NT2/D1 (cell line): ENCODE measurements at regions not wholly inside any gene's neighbourhood (a gene's known extent, or its start where the extent isn't known, plus 50 kb on each side); places are given as distances from the start of the nearest gene placed in this dataset.

Source experiments
- DNase-seq: peaks from one replicate; pipeline ENCODE4 v3.0.0-alpha.2; 2011; ENCODE audit warnings: low read depth, low spot score
- H3K27me3 ChIP-seq: 2 replicates; pipeline ENCODE4 v1.6.0; 2011; ENCODE audit warnings: mild to moderate bottlenecking; ENCODE audit not compliant: insufficient read length, insufficient read depth
- H3K36me3 ChIP-seq: 2 replicates; pipeline ENCODE4 v1.6.1; 2011; ENCODE audit warnings: mild to moderate bottlenecking, low read length, mixed read lengths; ENCODE audit not compliant: insufficient read depth, insufficient read length
- H3K4me1 ChIP-seq: 2 replicates; pipeline ENCODE4 v1.5.1; 2011; ENCODE audit not compliant: insufficient read depth, insufficient read length
- H3K4me3 ChIP-seq: 2 replicates; pipeline ENCODE4 v1.5.1; 2011; ENCODE audit warnings: low read depth; ENCODE audit not compliant: insufficient read length
- H3K9ac ChIP-seq: 2 replicates; pipeline ENCODE4 v1.6.0; 2011; ENCODE audit warnings: low read depth; ENCODE audit not compliant: insufficient read length
- H3K9me3 ChIP-seq: 2 replicates; pipeline ENCODE4 v1.5.1; 2011; ENCODE audit warnings: mild to moderate bottlenecking, low read length; ENCODE audit not compliant: insufficient read depth
- SUZ12 ChIP-seq: IDR thresholded peaks from 2 replicates; pipeline ENCODE4 v1.6.1; 2011; ENCODE audit not compliant: insufficient read length, insufficient read depth; ENCODE audit errors: extremely low read depth
- YY1 ChIP-seq: IDR thresholded peaks from 2 replicates; pipeline ENCODE4 v1.6.1; 2011; ENCODE audit not compliant: insufficient read length, insufficient read depth
- ZNF274 ChIP-seq: IDR thresholded peaks from 2 replicates; pipeline ENCODE4 v1.6.1; 2011; ENCODE audit warnings: mild to moderate bottlenecking, low read depth, low read length

- Histone ChIP-seq H3K4me1 (no peaks in the 10 kb centered on the region), H3K9me3 (peaks cover 4% of the 10 kb centered on the region; the same call in 1 of the 2 replicates), H3K27me3 (no peaks in the 10 kb centered on the region), H3K9ac (no peak overlapping the region), H3K36me3 (no peaks in the 10 kb centered on the region), H3K4me3 (no peak overlapping the region)
- no peak for DNase-seq
- TF ChIP-seq YY1 = no peak
- TF ChIP-seq ZNF274 = no peak
Observed at GRCh38 chr2:181139831-181140230, 159.4 kb downstream of the UBE2E3 start.

GRCh38 chr2:181140414-181140813 is 160.0 kb downstream of the UBE2E3 start:
- no peaks in the 10 kb centered on the region for H3K27me3 ChIP-seq
- H3K36me3 ChIP-seq = no peaks in the 10 kb centered on the region
- no peak for DNase-seq
- H3K4me3 ChIP-seq = no peak overlapping the region
- H3K9me3 ChIP-seq = peaks cover 2% of the 10 kb centered on the region; the same call in 1 of the 2 replicates
- H3K9ac ChIP-seq = no peak overlapping the region
- H3K4me1 ChIP-seq = no peaks in the 10 kb centered on the region
- TF ChIP-seq ZNF274 (no peak), SUZ12 (no peak), YY1 (no peak)

GRCh38 chr2:181140928-181141327 is 160.5 kb downstream of the UBE2E3 start:
- TF ChIP-seq ZNF274 = no peak
- no peak for TF ChIP-seq YY1
- no peak for TF ChIP-seq SUZ12
- Histone ChIP-seq H3K4me1 (no peaks in the 10 kb centered on the region), H3K4me3 (no peak overlapping the region), H3K9ac (no peak overlapping the region), H3K9me3 (no peaks in the 10 kb centered on the region; the same call in 1 of the 2 replicates), H3K36me3 (no peaks in the 10 kb centered on the region), H3K27me3 (no peaks in the 10 kb centered on the region)
- DNase-seq = no peak

- no peak for DNase-seq
- no peak overlapping the region for H3K9ac ChIP-seq
- H3K27me3 ChIP-seq = no peaks in the 10 kb centered on the region
- no peaks in the 10 kb centered on the region for H3K4me1 ChIP-seq
- H3K36me3 ChIP-seq = no peaks in the 10 kb centered on the region
- H3K4me3 ChIP-seq = no peak overlapping the region
- TF ChIP-seq SUZ12 (no peak), ZNF274 (no peak), YY1 (no peak)
- H3K9me3 ChIP-seq = no peaks in the 10 kb centered on the region; the same call in 1 of the 2 replicates
Observed at GRCh38 chr2:181141676-181142075, 161.3 kb downstream of the UBE2E3 start.

GRCh38 chr2:181142514-181142913 is 162.1 kb downstream of the UBE2E3 start:
- Histone ChIP-seq H3K27me3 (no peaks in the 10 kb centered on the region), H3K36me3 (no peaks in the 10 kb centered on the region), H3K9ac (no peak overlapping the region), H3K9me3 (no peaks in the 10 kb centered on the region; the same call in 1 of the 2 replicates), H3K4me3 (no peak overlapping the region), H3K4me1 (no peaks in the 10 kb centered on the region)
- no peak for TF ChIP-seq YY1
- no peak for TF ChIP-seq ZNF274
- TF ChIP-seq SUZ12 = no peak
- DNase-seq = no peak

- Histone ChIP-seq H3K36me3 (no peaks in the 10 kb centered on the region), H3K27me3 (no peaks in the 10 kb centered on the region), H3K4me3 (no peak overlapping the region), H3K9ac (no peak overlapping the region), H3K9me3 (no peaks in the 10 kb centered on the region; the same call in 1 of the 2 replicates), H3K4me1 (no peaks in the 10 kb centered on the region)
- TF ChIP-seq SUZ12 (no peak), ZNF274 (no peak), YY1 (no peak)
- no peak for DNase-seq
Observed at GRCh38 chr2:181143790-181144300, 163.4 kb downstream of the UBE2E3 start.

GRCh38 chr2:181145645-181146044 is 165.2 kb downstream of the UBE2E3 start:
- no peak for TF ChIP-seq SUZ12
- TF ChIP-seq ZNF274 = no peak
- no peak for TF ChIP-seq YY1
- H3K36me3 ChIP-seq = no peaks in the 10 kb centered on the region
- H3K9me3 ChIP-seq = no peaks in the 10 kb centered on the region; the same call in 1 of the 2 replicates
- no peaks in the 10 kb centered on the region for H3K4me1 ChIP-seq
- DNase-seq = no peak
- no peak overlapping the region for H3K4me3 ChIP-seq
- no peak overlapping the region for H3K9ac ChIP-seq
- H3K27me3 ChIP-seq = no peaks in the 10 kb centered on the region
